GM21526 (cell line): ENCODE measurements at regions not wholly inside any gene's neighbourhood (a gene's known extent, or its start where the extent isn't known, plus 50 kb on each side); places are given as distances from the start of the nearest gene placed in this dataset.
A peak's percentile ranks its signal among the peaks of the same experiment; 100 is the strongest.

Experiments
- ATAC-seq: cut with Tn5 transposase; IDR thresholded peaks from one replicate; pipeline ENCODE4 v1.9.1; 2021; ENCODE audit warnings: moderate library complexity; ENCODE audit not compliant: unreplicated experiment, low FRiP score

- no peak for ATAC-seq
Measured at GRCh38 chr11:95717314-95717713, 72.3 kb downstream of the FAM76B start.

GRCh38 chr11:95716266-95716665, 73.3 kb downstream of the FAM76B start:
- ATAC-seq = peak; percentile 7

GRCh38 chr11:95715777-95716241, 73.8 kb downstream of the FAM76B start:
- peak; percentile 65 for ATAC-seq

GRCh38 chr11:95714843-95715776, 74.5 kb downstream of the FAM76B start:
- ATAC-seq = peak; percentile 23

GRCh38 chr11:95713428-95713827, 76.2 kb downstream of the FAM76B start:
- no peak for ATAC-seq

- ATAC-seq = peak; percentile 31
Measured at GRCh38 chr11:95711945-95712221, 77.7 kb downstream of the FAM76B start.

GRCh38 chr11:95711162-95711944, 78.2 kb downstream of the FAM76B start:
- ATAC-seq = peak; percentile 56

- no peak for ATAC-seq
Measured at GRCh38 chr11:95708681-95709080, 80.9 kb downstream of the FAM76B start.

- ATAC-seq = no peak
Measured at GRCh38 chr11:95706974-95707387, 82.6 kb downstream of the FAM76B start.

GRCh38 chr11:95705485-95706124, 84.0 kb downstream of the FAM76B start:
- peak; percentile 86 for ATAC-seq

GRCh38 chr11:95704865-95705264, 84.7 kb downstream of the FAM76B start:
- no peak for ATAC-seq

- no peak for ATAC-seq
Measured at GRCh38 chr11:95703049-95703448, 86.5 kb downstream of the FAM76B start.

GRCh38 chr11:95702526-95702925, 87.1 kb downstream of the FAM76B start:
- no peak for ATAC-seq

GRCh38 chr11:95700471-95700817, 89.1 kb downstream of the FAM76B start:
- no peak for ATAC-seq

GRCh38 chr11:95699631-95700470, 89.7 kb downstream of the FAM76B start:
- ATAC-seq = no peak

GRCh38 chr11:95698676-95699557, 90.7 kb downstream of the FAM76B start:
- ATAC-seq = no peak

- ATAC-seq = no peak
Measured at GRCh38 chr11:95697614-95698408, 91.8 kb downstream of the FAM76B start.

- ATAC-seq = no peak
Measured at GRCh38 chr11:95695181-95695580, 94.4 kb downstream of the FAM76B start.

GRCh38 chr11:95693298-95693697, 96.3 kb downstream of the FAM76B start:
- no peak for ATAC-seq
